Kidney epithelial cell (primary cell): ENCODE measurements at regions not wholly inside any gene's neighbourhood (a gene's known extent, or its start where the extent isn't known, plus 50 kb on each side); places are given as distances from the start of the nearest gene placed in this dataset.
A peak's percentile ranks its signal among the peaks of the same experiment; 100 is the strongest.

Experiments
- DNase-seq: peaks from one replicate; pipeline ENCODE4 v3.0.0-alpha.2; 2010; ENCODE audit warnings: low read depth
- H3K27me3 ChIP-seq: 2 replicates; pipeline ENCODE4 v1.6.0; 2011; ENCODE audit warnings: low read length; ENCODE audit not compliant: control insufficient read depth, insufficient read depth
- H3K36me3 ChIP-seq: 2 replicates; pipeline ENCODE4 v1.5.1; 2011; ENCODE audit warnings: low read length; ENCODE audit not compliant: control insufficient read depth, insufficient read depth
- H3K4me3 ChIP-seq: 2 replicates; pipeline ENCODE4 v1.5.1; 2011; ENCODE audit warnings: low read depth, mild to moderate bottlenecking, control low read depth, low read length
- TF ChIP-seq, protein P1 (sequence below): IDR thresholded peaks from 2 replicates; pipeline ENCODE4 v1.5.1; 2011; ENCODE audit warnings: mild to moderate bottlenecking, moderate library complexity, low read length, control low read depth, inconsistent platforms; ENCODE audit not compliant: insufficient read depth, poor library complexity, severe bottlenecking

DNA sequence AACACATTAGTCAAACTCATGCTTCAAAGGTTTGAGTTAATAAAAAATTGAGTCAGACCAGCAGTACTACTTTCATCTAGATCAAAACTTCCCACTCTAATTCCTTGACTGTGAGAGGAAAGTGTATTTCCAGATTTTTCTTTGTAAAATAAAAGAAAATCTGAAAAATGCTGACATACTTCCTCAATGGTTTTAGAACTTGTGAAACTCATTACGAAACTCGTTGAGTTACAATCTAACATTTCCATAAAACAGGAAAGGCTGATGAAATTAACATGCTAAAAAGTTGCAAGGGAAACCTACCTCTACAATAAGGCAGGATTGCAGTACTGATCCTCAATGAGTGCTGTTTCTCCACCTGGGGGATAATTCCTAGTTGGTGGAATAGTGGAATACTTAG lies 217.8 kb upstream of the HCCS start:
- no peaks in the 10 kb centered on the region for H3K36me3 ChIP-seq
- TF ChIP-seq, protein P1, sequence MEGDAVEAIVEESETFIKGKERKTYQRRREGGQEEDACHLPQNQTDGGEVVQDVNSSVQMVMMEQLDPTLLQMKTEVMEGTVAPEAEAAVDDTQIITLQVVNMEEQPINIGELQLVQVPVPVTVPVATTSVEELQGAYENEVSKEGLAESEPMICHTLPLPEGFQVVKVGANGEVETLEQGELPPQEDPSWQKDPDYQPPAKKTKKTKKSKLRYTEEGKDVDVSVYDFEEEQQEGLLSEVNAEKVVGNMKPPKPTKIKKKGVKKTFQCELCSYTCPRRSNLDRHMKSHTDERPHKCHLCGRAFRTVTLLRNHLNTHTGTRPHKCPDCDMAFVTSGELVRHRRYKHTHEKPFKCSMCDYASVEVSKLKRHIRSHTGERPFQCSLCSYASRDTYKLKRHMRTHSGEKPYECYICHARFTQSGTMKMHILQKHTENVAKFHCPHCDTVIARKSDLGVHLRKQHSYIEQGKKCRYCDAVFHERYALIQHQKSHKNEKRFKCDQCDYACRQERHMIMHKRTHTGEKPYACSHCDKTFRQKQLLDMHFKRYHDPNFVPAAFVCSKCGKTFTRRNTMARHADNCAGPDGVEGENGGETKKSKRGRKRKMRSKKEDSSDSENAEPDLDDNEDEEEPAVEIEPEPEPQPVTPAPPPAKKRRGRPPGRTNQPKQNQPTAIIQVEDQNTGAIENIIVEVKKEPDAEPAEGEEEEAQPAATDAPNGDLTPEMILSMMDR: no peak
- H3K27me3 ChIP-seq: no peaks in the 10 kb centered on the region
- no peak for DNase-seq
- H3K4me3 ChIP-seq: no peak overlapping the region

DNA sequence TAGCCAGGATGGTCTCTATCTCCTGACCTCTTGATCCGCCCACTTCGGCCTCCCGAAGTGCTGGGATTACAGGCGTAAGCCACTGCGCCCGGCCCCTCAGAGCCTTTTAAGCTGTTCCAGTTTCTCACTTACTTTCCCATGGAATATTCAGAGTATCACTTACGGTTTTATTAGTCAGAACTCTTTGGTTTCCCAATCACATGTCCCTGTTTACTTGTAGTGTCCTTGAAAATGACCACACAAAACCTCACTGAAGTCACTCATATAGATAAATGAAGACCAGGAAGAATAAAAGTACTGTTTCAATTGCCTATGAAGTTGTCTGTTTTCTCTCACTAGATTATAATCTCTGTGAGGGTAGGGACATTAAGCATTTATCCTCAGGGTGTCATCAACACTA lies 217.2 kb upstream of the HCCS start:
- no peak overlapping the region for H3K4me3 ChIP-seq
- no peaks in the 10 kb centered on the region for H3K36me3 ChIP-seq
- no peak for DNase-seq
- H3K27me3 ChIP-seq: no peaks in the 10 kb centered on the region
- TF ChIP-seq, protein P1: no peak

DNA sequence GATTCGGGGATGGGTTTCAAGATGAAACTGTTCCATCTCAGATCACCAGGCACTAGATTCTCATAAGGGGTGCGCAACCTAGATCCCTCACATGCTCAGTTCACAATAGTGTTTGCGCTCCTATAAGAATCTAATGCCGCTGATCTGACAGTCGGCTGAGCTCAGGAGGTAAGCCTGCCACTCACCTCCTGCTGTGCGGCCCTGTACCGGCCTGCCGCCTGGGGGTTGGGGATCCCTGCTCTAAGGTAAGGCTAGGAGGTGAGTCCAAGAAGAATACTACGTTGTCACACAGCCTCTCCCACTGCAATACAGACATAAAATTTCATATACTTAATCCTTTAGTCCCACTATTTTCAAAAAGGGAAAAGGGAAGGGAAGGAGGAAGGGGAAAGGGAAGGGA lies 213.4 kb upstream of the HCCS start:
- no peaks in the 10 kb centered on the region for H3K36me3 ChIP-seq
- H3K4me3 ChIP-seq: no peak overlapping the region
- no peak for DNase-seq
- H3K27me3 ChIP-seq: no peaks in the 10 kb centered on the region
- TF ChIP-seq, protein P1: no peak

DNA sequence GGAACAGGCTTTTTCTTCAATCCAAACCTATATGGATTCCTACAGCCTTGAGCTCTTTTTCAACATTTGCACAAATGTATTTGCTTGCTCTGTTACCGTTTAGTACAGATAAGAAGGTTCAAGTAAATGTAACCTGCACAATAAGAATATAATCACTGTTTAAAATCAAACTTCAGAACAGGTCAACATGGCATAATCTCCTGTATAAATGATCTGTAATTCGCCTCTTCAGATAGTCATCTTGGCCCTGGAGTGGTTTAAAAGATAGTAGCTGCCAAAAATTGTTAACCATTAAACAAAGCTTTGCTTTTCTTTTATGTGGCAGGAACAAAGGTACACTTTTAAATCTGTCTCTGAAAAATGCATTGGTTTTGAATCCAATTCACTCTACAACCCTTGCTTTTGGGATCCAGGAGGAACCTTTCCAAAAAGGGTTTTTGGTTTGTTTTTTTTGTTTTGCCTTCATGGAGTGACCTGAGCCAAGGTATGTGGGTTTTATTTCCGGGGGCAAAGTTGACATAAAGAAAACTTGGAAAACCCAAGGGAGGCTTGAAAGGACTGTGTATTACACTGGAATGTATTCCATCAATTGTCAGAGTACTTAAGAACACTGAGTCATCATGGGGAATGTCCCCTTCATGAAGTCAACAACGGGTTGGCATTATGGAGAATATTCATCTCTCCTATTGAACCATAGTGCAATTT lies 210.4 kb upstream of the HCCS start:
- Histone ChIP-seq H3K36me3 (no peaks in the 10 kb centered on the region), H3K4me3 (no peak overlapping the region), H3K27me3 (no peaks in the 10 kb centered on the region)
- DNase-seq: peak; percentile 38
- TF ChIP-seq, protein P1: no peak

DNA sequence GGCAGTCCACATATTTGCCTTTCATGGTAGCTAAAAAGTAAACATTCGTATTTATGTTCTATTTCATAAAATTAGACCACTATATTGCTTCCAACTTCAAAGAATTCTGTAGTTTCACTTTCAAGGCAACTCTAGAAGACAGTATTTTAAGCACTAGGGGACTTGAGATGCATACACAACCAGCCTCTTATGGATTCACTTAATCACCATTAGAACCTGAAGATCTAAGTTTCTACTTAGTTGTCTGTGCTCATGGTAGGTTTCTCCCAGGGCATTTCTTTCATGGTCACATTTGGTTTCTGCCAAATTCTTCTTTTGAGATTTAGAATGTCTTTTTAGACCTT lies 209.9 kb upstream of the HCCS start:
- H3K27me3 ChIP-seq: no peaks in the 10 kb centered on the region
- no peaks in the 10 kb centered on the region for H3K36me3 ChIP-seq
- H3K4me3 ChIP-seq: no peak overlapping the region
- TF ChIP-seq, protein P1: no peak
- no peak for DNase-seq

DNA sequence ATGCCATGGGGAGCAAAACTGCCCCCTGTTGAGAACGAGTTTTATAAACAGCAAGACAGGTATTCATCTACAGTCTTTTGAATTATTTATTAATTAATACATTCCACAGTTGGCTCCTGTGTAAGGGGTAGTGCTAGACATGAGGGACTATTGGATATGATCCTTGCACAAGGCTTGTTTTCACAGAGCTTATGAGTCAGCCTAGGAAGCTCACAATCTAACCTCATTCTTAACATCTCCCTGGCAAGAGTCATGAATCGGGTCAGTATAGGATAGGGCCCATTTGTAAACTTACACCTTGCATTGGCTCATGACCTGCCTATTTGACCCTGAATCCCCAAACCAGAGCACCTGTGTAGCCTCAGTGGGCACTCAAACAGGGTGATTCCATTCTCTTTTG lies 209.1 kb upstream of the HCCS start:
- Histone ChIP-seq H3K27me3 (no peaks in the 10 kb centered on the region), H3K4me3 (no peak overlapping the region), H3K36me3 (no peaks in the 10 kb centered on the region)
- TF ChIP-seq, protein P1: no peak
- DNase-seq: peak; percentile 25
